Activated CD4-positive, alpha-beta T cell treated with anti-CD3 and anti-CD28 coated beads, Interleukin-2, amount 50 U/mL, for 48 hours (primary cell): ENCODE measurements at regions not wholly inside any gene's neighbourhood (a gene's known extent, or its start where the extent isn't known, plus 50 kb on each side); places are given as distances from the start of the nearest gene placed in this dataset.
"Not testable (repeated sequence)": the region's sequence is repeated elsewhere in the genome, so short reads cannot be mapped to it uniquely, and the experiment has no call there.

Source experiments
- DNase-seq, 2 experiments: peaks; one replicate each; pipeline ENCODE4 v3.0.0-alpha.2; 2020

GRCh38 chr21:28150778-28151177 is 841.9 kb downstream of the LTN1 start:
- no peak for DNase-seq

- DNase-seq = no peak
These were observed 844.1 kb downstream of the LTN1 start for GRCh38 chr21:28148400-28149064.

GRCh38 chr21:28144653-28145052 is 848.0 kb downstream of the LTN1 start:
- no peak for DNase-seq

GRCh38 chr21:28144089-28144488 is 848.6 kb downstream of the LTN1 start:
- DNase-seq = no peak

- DNase-seq = no peak
These were observed 850.0 kb downstream of the LTN1 start for GRCh38 chr21:28142697-28143096.

GRCh38 chr21:28138272-28138671 is 854.4 kb downstream of the LTN1 start:
- no peak for DNase-seq

GRCh38 chr21:28136656-28137255 is 855.9 kb downstream of the LTN1 start:
- no peak for DNase-seq

GRCh38 chr21:28135646-28136045 is 857.0 kb downstream of the LTN1 start:
- DNase-seq = no peak

- DNase-seq = no peak
These were observed 859.6 kb downstream of the LTN1 start for GRCh38 chr21:28133116-28133515.

GRCh38 chr21:28132713-28133112 is 860.0 kb downstream of the LTN1 start:
- DNase-seq = no peak

GRCh38 chr21:28127175-28127785 is 865.4 kb downstream of the LTN1 start:
- DNase-seq = no peak

- no peak for DNase-seq
These were observed 866.0 kb downstream of the LTN1 start for GRCh38 chr21:28126521-28127174.

- no peak for DNase-seq
These were observed 868.1 kb downstream of the LTN1 start for GRCh38 chr21:28124541-28124940.

GRCh38 chr21:28118570-28118969 is 874.1 kb downstream of the LTN1 start:
- DNase-seq = no peak

GRCh38 chr21:28114986-28115385 is 877.7 kb downstream of the LTN1 start:
- not testable (repeated sequence) for DNase-seq

GRCh38 chr21:28113718-28114117 is 879.0 kb downstream of the LTN1 start:
- DNase-seq = no peak

- DNase-seq = no peak
These were observed 880.2 kb downstream of the LTN1 start for GRCh38 chr21:28112511-28112910.

GRCh38 chr21:28111151-28111619 is 881.5 kb downstream of the LTN1 start:
- no peak for DNase-seq

- DNase-seq = no peak
These were observed 882.0 kb downstream of the LTN1 start for GRCh38 chr21:28110716-28111115.

GRCh38 chr21:28110074-28110473 is 882.6 kb downstream of the LTN1 start:
- DNase-seq = no peak

GRCh38 chr21:28106370-28106890 is 886.2 kb downstream of the LTN1 start:
- DNase-seq = no peak

- no peak for DNase-seq
These were observed 888.3 kb downstream of the LTN1 start for GRCh38 chr21:28104346-28104745.

GRCh38 chr21:28100366-28100765 is 892.3 kb downstream of the LTN1 start:
- no peak for DNase-seq
